GM21717 (cell line): ENCODE measurements at regions not wholly inside any gene's neighbourhood (a gene's known extent, or its start where the extent isn't known, plus 50 kb on each side); places are given as distances from the start of the nearest gene placed in this dataset.
"Not testable (repeated sequence)": the region's sequence is repeated elsewhere in the genome, so short reads cannot be mapped to it uniquely, and the experiment has no call there.

Experiments
- ATAC-seq: cut with Tn5 transposase; IDR thresholded peaks from one replicate; pipeline ENCODE4 v1.9.1; 2021; ENCODE audit warnings: mild to moderate bottlenecking, moderate library complexity; ENCODE audit not compliant: unreplicated experiment

GRCh38 chr21:28325618-28326017 is 667.1 kb downstream of the LTN1 start:
- no peak for ATAC-seq

- no peak for ATAC-seq
Observed at GRCh38 chr21:28324690-28325089, 668.0 kb downstream of the LTN1 start.

- ATAC-seq: no peak
Observed at GRCh38 chr21:28317177-28317950, 675.3 kb downstream of the LTN1 start.

- no peak for ATAC-seq
Observed at GRCh38 chr21:28311411-28312190, 681.1 kb downstream of the LTN1 start.

GRCh38 chr21:28310711-28311110 is 682.0 kb downstream of the LTN1 start:
- no peak for ATAC-seq

GRCh38 chr21:28310171-28310685 is 682.4 kb downstream of the LTN1 start:
- no peak for ATAC-seq

- ATAC-seq: no peak
Observed at GRCh38 chr21:28309596-28309995, 683.1 kb downstream of the LTN1 start.

GRCh38 chr21:28308516-28308915 is 684.2 kb downstream of the LTN1 start:
- ATAC-seq: no peak

GRCh38 chr21:28299946-28300345 is 692.7 kb downstream of the LTN1 start:
- ATAC-seq: no peak

- no peak for ATAC-seq
Observed at GRCh38 chr21:28298251-28298672, 694.4 kb downstream of the LTN1 start.

- no peak for ATAC-seq
Observed at GRCh38 chr21:28294051-28294450, 698.6 kb downstream of the LTN1 start.

- no peak for ATAC-seq
Observed at GRCh38 chr21:28283641-28284490, 708.8 kb downstream of the LTN1 start.

- ATAC-seq: no peak
Observed at GRCh38 chr21:28282833-28283232, 709.8 kb downstream of the LTN1 start.

GRCh38 chr21:28281357-28281756 is 711.3 kb downstream of the LTN1 start:
- ATAC-seq: not testable (repeated sequence)

GRCh38 chr21:28280611-28281010 is 712.1 kb downstream of the LTN1 start:
- no peak for ATAC-seq

- no peak for ATAC-seq
Observed at GRCh38 chr21:28277324-28277723, 715.4 kb downstream of the LTN1 start.

GRCh38 chr21:28272272-28272992 is 720.2 kb downstream of the LTN1 start:
- no peak for ATAC-seq

- ATAC-seq: no peak
Observed at GRCh38 chr21:28269173-28269572, 723.5 kb downstream of the LTN1 start.

GRCh38 chr21:28268685-28269084 is 724.0 kb downstream of the LTN1 start:
- no peak for ATAC-seq

- ATAC-seq: no peak
Observed at GRCh38 chr21:28267449-28267848, 725.2 kb downstream of the LTN1 start.
